HL-60 (cell line): ENCODE measurements at regions not wholly inside any gene's neighbourhood (a gene's known extent, or its start where the extent isn't known, plus 50 kb on each side); places are given as distances from the start of the nearest gene placed in this dataset.

Source experiments
- DNase-seq, 2 experiments: peaks; one replicate each; pipeline ENCODE4 v3.0.0-alpha.2; 2010 to 2020; ENCODE audit warnings: low read depth in 1 of 2, low spot score in 1 of 2
- H3K27ac ChIP-seq: fragments of 250-450 bp; sonication (Bioruptor Pico); replicated peaks from 2 replicates; pipeline ENCODE4 v1.5.1; 2020; ENCODE audit warnings: mild to moderate bottlenecking, moderate library complexity
- H3K27me3 ChIP-seq: fragments of 250-450 bp; sonication (Bioruptor Pico); 2 replicates; pipeline ENCODE4 v1.5.1; 2021; ENCODE audit warnings: mild to moderate bottlenecking, moderate library complexity; ENCODE audit not compliant: insufficient read depth, poor library complexity, severe bottlenecking
- H3K4me3 ChIP-seq: replicated peaks from 2 replicates; pipeline ENCODE4 v1.5.1; 2011; ENCODE audit warnings: mild to moderate bottlenecking, control low read depth, low read length; ENCODE audit not compliant: insufficient read depth
- GABPA ChIP-seq: IDR thresholded peaks from 2 replicates; pipeline ENCODE4 v1.6.1; 2012; ENCODE audit warnings: low read depth
- POLR2AphosphoS5 ChIP-seq: IDR thresholded peaks from 2 replicates; pipeline ENCODE4 v1.6.1; 2012; ENCODE audit warnings: low read depth
- SPI1 ChIP-seq: IDR thresholded peaks from 2 replicates; pipeline ENCODE4 v1.6.1; 2012; ENCODE audit warnings: low read depth, mild to moderate bottlenecking, borderline replicate concordance
- TF ChIP-seq, protein P1 (sequence below): IDR thresholded peaks from 2 replicates; pipeline ENCODE4 v1.6.1; 2012; ENCODE audit warnings: low read depth; ENCODE audit not compliant: insufficient replicate concordance
- TF ChIP-seq, protein P2 (sequence below): IDR thresholded peaks from one replicate; pipeline ENCODE4 v1.5.1; 2011; ENCODE audit warnings: low read length, control low read depth, inconsistent platforms; ENCODE audit not compliant: insufficient read depth

DNA sequence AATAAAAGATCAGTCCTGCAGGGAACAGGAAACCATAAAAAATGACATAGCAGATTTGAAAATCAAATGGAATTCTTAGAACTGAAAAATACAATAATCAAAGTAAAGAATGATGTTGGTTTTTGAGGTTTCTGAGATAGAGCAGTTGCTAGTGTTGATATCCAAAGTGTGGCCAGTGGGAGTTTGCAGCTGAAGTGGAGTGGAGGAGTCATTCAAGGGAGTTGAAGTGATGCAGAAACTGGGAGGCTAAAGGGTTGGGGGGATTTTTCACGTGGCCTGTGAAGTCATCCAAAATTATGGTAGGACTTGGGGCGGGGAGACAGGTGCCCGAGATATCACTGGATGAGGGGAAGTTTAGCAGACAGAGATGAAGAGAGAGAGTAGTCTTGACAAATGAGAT, 123.6 kb downstream of the CDC5L start:
- H3K27ac ChIP-seq = no peak overlapping the region

DNA sequence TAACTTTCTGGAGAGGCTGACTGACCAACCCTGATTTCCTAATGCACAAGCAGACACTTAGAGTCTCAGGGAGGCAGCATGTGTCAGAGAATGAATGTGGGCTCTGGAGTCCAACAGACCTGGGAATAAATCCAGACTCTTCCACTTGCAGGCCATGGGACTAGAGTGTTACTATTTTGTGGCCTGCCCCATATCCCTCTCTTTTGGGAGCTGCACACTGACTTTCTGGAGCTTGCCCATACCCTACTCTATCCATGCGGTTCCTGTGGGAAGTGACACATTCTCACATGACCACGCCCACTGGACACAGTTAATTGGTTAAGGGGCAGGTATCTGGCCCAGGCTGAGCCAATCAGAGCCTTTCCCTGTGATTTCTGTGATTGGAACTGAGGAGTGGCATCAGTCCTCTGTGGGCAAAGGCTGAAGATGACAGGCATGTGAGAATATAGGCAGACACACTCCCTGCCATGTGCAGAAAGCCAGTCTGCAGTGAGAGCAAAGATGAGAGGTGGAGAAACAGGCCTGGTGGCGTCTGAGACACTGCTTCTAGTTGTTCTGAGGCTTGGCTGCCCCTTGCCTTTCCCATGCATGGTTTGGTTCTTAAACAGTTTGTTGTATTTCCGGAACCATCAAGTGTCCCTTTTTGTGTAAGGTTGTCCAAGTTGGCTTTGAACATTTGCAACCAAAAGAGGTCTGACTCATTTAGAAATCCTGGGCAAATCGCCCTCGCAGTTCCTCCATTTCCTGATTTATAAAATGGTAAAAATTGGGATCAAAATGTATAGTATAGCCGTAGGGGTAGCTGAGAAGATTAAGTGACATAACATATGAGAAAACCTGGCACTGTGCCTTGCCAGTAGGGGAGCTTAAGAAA, 125.6 kb downstream of the CDC5L start:
- no peaks in the 10 kb centered on the region for H3K27me3 ChIP-seq
- no peak overlapping the region for H3K4me3 ChIP-seq
- H3K27ac ChIP-seq = no peak overlapping the region
- DNase-seq = no peak
- TF ChIP-seq, protein P1, sequence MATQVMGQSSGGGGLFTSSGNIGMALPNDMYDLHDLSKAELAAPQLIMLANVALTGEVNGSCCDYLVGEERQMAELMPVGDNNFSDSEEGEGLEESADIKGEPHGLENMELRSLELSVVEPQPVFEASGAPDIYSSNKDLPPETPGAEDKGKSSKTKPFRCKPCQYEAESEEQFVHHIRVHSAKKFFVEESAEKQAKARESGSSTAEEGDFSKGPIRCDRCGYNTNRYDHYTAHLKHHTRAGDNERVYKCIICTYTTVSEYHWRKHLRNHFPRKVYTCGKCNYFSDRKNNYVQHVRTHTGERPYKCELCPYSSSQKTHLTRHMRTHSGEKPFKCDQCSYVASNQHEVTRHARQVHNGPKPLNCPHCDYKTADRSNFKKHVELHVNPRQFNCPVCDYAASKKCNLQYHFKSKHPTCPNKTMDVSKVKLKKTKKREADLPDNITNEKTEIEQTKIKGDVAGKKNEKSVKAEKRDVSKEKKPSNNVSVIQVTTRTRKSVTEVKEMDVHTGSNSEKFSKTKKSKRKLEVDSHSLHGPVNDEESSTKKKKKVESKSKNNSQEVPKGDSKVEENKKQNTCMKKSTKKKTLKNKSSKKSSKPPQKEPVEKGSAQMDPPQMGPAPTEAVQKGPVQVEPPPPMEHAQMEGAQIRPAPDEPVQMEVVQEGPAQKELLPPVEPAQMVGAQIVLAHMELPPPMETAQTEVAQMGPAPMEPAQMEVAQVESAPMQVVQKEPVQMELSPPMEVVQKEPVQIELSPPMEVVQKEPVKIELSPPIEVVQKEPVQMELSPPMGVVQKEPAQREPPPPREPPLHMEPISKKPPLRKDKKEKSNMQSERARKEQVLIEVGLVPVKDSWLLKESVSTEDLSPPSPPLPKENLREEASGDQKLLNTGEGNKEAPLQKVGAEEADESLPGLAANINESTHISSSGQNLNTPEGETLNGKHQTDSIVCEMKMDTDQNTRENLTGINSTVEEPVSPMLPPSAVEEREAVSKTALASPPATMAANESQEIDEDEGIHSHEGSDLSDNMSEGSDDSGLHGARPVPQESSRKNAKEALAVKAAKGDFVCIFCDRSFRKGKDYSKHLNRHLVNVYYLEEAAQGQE = no peak
- TF ChIP-seq, protein P2, sequence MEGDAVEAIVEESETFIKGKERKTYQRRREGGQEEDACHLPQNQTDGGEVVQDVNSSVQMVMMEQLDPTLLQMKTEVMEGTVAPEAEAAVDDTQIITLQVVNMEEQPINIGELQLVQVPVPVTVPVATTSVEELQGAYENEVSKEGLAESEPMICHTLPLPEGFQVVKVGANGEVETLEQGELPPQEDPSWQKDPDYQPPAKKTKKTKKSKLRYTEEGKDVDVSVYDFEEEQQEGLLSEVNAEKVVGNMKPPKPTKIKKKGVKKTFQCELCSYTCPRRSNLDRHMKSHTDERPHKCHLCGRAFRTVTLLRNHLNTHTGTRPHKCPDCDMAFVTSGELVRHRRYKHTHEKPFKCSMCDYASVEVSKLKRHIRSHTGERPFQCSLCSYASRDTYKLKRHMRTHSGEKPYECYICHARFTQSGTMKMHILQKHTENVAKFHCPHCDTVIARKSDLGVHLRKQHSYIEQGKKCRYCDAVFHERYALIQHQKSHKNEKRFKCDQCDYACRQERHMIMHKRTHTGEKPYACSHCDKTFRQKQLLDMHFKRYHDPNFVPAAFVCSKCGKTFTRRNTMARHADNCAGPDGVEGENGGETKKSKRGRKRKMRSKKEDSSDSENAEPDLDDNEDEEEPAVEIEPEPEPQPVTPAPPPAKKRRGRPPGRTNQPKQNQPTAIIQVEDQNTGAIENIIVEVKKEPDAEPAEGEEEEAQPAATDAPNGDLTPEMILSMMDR = no peak
- TF ChIP-seq SPI1 = no peak
- no peak for TF ChIP-seq GABPA
- TF ChIP-seq POLR2AphosphoS5 = no peak

More for the DNA sequence above, 123.6 kb downstream of the CDC5L start:
- no peak for DNase-seq
- H3K4me3 ChIP-seq = no peak overlapping the region
- no peak for TF ChIP-seq POLR2AphosphoS5
- no peak for TF ChIP-seq GABPA
- TF ChIP-seq, protein P1 = no peak
- TF ChIP-seq SPI1 = no peak
- TF ChIP-seq, protein P2 = no peak
- no peaks in the 10 kb centered on the region for H3K27me3 ChIP-seq

DNA sequence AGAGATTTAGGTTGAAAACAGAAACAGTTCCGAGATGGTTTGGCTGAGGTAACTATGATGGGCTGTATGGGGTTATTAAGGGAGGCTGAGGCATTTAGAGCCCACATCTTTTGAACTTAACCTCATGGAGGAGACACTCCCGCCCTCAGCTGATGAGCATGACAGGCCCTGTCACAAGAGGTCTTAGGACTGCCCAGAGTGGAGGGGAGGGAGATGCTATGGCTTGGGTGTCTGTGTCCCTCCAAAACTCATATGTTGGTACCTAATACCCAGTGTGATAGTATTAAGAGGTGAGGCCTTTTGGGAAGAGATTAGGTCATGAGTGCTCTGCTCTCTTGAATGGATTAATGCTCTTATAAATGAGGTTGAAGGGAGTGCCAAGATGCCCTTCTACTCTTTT, 126.6 kb downstream of the CDC5L start:
- H3K4me3 ChIP-seq = no peak overlapping the region
- DNase-seq = no peak
- TF ChIP-seq, protein P2 = no peak
- no peak for TF ChIP-seq SPI1
- TF ChIP-seq GABPA = no peak
- TF ChIP-seq, protein P1 = no peak
- TF ChIP-seq POLR2AphosphoS5 = no peak
- no peak overlapping the region for H3K27ac ChIP-seq
- no peaks in the 10 kb centered on the region for H3K27me3 ChIP-seq
